Frontal cortex (tissue), 3 donors: ENCODE measurements at regions not wholly inside any gene's neighbourhood (a gene's known extent, or its start where the extent isn't known, plus 50 kb on each side); places are given as distances from the start of the nearest gene placed in this dataset.
A peak's percentile ranks its signal among the peaks of the same experiment; 100 is the strongest.

ENCODE experiments used
- DNase-seq, 2 donors: peaks; one replicate each; pipeline ENCODE4 v3.0.0; 2012; ENCODE audit warnings: low spot score in 2 of 2
- FAIRE-seq: peaks from 2 replicates; lab custom pipeline; 2012; peaks lifted over from hg19 to GRCh38; lab: Jason Lieb, UNC
- donor health status: control.
- donor health status: control.
- donor health status: control.

- DNase-seq, result no peak
Measured at GRCh38 chr14:65269732-65270131, 142.8 kb upstream of the FUT8 start.

DNA sequence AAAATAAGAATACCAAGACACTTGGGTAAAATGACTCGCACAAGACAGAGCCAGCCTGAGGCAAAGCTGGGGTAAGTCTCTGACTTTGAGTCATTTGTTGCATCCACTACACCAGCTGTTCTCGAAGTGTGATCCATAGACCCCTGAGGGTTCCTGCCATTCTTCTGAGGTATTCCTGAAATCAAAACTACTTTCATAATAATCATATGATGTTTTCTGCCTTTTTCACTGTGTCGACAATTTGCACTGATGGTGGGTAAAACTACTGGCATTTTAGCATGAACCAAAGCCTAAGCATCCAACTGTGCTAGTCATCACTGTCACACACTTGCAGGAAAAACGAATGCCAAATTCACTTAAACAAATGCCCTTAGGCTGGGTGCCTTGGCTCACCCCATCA lies 135.5 kb upstream of the FUT8 start:
- no peak for FAIRE-seq
- no peak for DNase-seq

More at GRCh38 chr14:65269732-65270131, 142.8 kb upstream of the FUT8 start:
- FAIRE-seq, result no peak

- FAIRE-seq (peak; percentile 91), DNase-seq (no peak)
Measured at GRCh38 chr14:65277580-65278270, 134.8 kb upstream of the FUT8 start.

- FAIRE-seq, result no peak
- DNase-seq, result no peak
Measured at GRCh38 chr14:65278589-65278988, 133.9 kb upstream of the FUT8 start.

- FAIRE-seq (no peak), DNase-seq (no peak)
Measured at GRCh38 chr14:65279510-65279909, 133.0 kb upstream of the FUT8 start.

DNA sequence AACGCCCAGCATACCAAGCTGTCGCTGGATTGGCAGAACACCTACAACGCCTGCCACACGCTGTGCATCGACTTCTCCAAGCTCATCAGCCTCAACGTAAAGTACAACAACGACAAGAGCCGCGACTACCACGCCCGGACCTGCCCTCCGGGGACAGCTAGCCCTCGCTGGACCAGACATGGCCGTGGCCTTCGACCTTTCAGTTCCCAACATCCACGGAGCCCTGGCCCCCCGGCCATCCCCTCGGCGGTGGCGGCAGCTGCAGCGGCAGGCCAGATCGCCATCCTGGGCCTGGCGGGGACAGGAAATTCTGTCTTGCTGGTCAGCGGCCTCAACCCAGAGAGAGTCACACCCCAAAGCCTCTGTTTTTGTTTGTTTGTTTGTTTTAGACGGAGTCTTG lies 132.6 kb upstream of the FUT8 start:
- FAIRE-seq, result no peak
- DNase-seq, result no peak

GRCh38 chr14:65280653-65281052 lies 131.9 kb upstream of the FUT8 start:
- FAIRE-seq, result no peak

DNA sequence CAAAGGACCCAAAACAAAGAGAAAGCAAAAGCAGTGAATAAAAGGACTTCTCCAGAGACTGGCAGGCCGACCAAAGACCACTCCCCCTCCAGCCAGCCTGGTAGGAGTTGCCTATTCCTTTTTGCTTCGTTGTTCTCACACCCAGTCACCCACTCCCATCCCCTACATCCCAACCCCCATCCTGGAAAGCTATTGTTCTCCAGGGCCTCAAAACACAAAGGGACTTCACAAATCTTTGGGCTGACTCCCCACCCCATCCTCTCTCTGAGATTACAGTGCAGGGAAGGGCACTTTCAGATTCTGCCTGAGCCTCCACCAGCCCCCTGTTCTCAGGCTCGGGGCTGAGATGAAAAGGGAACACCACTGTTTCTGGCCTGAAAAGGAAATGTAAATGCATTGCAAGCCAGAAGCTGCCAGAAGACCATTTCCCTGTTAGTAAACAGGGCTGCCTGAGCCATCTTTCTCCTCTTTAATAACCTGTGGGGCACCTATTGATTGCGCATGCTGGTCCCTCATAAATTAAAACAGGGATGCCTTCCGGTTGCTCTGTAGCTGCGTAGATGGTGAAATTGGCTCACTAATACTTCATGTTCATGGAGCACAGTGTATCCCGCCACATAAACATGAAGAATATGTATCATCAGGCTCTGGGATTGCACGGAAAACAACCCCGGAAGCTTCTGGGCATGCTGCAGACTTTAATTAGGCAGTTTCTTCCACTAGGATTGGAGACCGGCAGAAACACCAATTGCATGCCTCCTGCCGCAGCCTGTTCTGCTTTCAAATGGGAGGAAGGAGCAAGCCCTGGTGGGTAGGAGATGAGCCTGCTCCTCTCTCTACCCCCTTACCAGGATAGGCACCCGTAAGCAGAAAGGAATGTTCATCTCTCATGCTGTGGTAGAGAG lies 130.3 kb upstream of the FUT8 start:
- no peak for FAIRE-seq
- peak; percentile 50 to 69 for DNase-seq

More at GRCh38 chr14:65280653-65281052, 131.9 kb upstream of the FUT8 start:
- no peak for DNase-seq

GRCh38 chr14:65282896-65283253 lies 129.7 kb upstream of the FUT8 start:
- FAIRE-seq (no peak), DNase-seq (no peak)

- FAIRE-seq, result no peak
Measured at GRCh38 chr14:65286443-65286842, 126.1 kb upstream of the FUT8 start.

DNA sequence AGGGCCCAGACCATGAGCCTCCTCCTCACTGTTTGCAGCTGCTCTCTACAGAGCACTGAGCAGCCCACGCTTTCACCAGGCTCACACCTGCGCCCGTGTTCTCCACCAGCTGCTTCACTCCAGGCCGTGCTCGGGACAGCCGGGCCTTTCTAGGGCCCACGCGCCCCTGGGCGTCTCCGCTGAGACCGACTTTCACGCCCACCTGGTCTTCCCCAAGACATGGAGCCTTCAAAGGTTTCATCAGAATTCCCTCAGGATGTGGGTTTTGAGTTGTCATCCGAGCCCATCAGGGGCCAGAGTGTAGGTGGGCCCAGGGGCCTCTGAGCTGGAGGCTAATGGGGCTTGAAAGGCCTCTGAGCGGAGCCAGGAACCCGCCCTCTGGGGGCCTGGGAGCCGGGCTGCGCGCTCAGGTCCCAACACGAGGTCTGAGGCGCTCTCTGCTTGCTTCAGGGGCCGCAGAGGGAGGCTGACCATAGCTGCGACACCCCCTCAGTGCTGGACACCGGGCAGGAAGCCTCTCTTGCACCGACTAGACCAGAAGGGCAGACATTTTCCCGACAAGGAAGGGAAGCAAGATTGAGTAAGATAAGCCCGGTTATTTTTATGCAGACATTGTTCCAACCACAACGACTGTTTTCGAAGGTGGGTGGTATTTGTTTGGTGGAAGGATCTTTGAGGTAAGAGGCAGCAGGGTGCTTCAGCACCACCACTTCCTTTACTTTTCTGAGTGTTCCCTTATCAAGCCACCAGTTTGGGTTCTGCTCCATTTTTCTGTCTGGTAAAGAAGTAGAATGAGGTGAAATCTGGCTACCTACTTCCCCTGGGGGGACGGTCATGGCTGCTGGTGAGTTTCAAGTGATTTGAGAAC lies 125.0 kb upstream of the FUT8 start:
- DNase-seq (no peak), FAIRE-seq (no peak)

More at GRCh38 chr14:65286443-65286842, 126.1 kb upstream of the FUT8 start:
- DNase-seq, result no peak

DNA sequence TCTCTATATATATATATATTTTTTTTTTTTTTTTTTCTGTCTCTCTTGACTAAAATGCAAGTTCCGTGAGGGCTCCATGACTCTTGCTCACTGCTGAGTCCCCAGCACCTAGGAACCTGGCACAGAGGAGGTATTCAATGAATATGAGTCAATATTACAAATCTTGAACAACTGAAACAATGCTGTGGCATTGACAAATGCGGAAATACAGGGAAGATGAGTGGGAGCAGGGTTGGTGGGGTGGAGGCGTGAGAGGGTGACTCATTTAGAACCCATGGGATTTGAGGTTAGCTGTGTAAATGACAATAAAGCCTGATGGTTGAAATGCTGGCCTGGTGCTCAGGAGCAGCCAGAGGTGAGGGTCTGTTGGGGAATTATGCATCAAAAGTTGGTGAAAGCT lies 121.7 kb upstream of the FUT8 start:
- FAIRE-seq (no peak), DNase-seq (no peak)

DNA sequence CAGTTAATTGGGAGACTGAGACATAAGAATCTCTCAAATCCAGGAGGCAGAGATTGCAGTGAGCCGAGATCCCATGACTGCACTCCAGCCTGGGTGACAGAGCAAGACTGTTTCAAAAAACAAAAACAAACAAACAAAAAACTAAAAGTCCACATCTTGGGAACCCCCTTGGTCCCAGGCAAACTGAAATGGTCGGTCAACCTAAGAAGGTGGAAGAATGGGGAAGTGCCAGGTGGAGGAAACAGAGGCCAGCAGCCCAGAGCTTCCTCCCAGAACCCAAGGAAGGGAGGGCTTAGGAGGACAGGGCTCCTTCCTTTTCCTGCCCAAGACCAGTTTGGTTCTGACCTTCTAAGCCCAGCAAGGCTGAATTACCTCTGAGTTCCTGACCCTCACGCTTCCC lies 121.0 kb upstream of the FUT8 start:
- FAIRE-seq (no peak), DNase-seq (no peak)

GRCh38 chr14:65294816-65295215 lies 117.7 kb upstream of the FUT8 start:
- DNase-seq (no peak), FAIRE-seq (no peak)

DNA sequence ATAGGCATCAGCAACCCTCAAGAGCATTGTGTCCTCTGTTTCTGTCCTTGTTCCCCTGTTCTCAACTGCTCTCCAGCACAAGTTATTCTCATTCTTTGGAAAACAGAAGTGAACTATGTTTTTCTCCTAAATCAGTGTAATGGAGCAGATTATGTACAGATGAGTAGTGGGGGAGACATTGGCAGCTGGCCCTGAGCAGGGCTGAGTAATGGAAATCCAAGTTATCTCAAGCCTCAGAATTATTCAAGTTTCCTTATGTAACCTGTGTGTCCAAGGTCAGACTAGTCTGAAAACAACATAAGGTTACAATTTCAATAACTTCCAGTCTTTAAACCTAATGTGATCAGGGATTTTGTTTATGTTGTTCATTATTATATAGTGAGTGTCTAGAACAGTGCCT lies 116.1 kb upstream of the FUT8 start:
- FAIRE-seq (no peak), DNase-seq (no peak)

GRCh38 chr14:65296876-65297275 lies 115.7 kb upstream of the FUT8 start:
- no peak for DNase-seq
- no peak for FAIRE-seq

- no peak for FAIRE-seq
- DNase-seq, result no peak
Measured at GRCh38 chr14:65297744-65298143, 114.8 kb upstream of the FUT8 start.

GRCh38 chr14:65299826-65300225 lies 112.7 kb upstream of the FUT8 start:
- FAIRE-seq (no peak), DNase-seq (no peak)

GRCh38 chr14:65301862-65302539 lies 110.5 kb upstream of the FUT8 start:
- DNase-seq (no peak), FAIRE-seq (no peak)
